ENCODE measurements at regions not wholly inside any gene's neighbourhood (a gene's known extent, or its start where the extent isn't known, plus 50 kb on each side); places are given as distances from the start of the nearest gene placed in this dataset.
"Not testable (repeated sequence)": the region's sequence is repeated elsewhere in the genome, so short reads cannot be mapped to it uniquely, and the experiment has no call there.

DNA sequence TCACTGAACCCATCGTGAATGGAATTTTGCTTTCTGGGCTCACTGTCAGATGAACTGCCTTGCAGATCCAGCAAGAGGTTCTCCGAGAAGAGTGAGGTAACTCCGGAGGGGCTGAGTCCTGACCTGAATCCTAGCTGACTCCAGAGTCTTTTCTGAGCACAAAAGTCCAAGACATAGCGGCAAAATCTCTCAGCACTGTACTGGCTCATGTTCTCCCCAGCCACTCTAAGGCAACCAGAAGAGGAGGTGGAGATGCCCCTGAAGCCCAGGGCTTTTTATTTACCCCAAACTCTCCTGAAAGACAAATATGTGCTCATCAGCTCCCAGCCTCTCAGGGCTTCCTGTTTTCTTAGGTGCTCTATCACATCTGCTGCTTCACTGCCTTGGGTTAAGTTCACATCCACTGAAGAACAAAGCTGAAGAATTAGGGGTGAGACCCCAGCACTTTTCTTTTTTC, 221.8 kb downstream of the MREG start:
- no peak overlapping the region for H3K4me3 ChIP-seq
- DNase-seq (ENCODE audit: low spot score) (no peak), ATAC-seq (ENCODE audit: insufficient number of reproducible peaks, low FRiP score, low read depth) (no peak)
- H3K36me3 ChIP-seq: no peaks in the 10 kb centered on the region
- no peaks in the 10 kb centered on the region for H3K27me3 ChIP-seq (replicated peaks; ENCODE audit: insufficient read depth)
- no peak overlapping the region for H3K27ac ChIP-seq
- H3K4me1 ChIP-seq (ENCODE audit: control insufficient read depth in 1 of 2, low read depth in 2 of 2): peaks cover 14 to 27% of the 10 kb centered on the region in 2 donors
- H3K9me3 ChIP-seq: no peaks in the 10 kb centered on the region
- TF ChIP-seq, protein P1, sequence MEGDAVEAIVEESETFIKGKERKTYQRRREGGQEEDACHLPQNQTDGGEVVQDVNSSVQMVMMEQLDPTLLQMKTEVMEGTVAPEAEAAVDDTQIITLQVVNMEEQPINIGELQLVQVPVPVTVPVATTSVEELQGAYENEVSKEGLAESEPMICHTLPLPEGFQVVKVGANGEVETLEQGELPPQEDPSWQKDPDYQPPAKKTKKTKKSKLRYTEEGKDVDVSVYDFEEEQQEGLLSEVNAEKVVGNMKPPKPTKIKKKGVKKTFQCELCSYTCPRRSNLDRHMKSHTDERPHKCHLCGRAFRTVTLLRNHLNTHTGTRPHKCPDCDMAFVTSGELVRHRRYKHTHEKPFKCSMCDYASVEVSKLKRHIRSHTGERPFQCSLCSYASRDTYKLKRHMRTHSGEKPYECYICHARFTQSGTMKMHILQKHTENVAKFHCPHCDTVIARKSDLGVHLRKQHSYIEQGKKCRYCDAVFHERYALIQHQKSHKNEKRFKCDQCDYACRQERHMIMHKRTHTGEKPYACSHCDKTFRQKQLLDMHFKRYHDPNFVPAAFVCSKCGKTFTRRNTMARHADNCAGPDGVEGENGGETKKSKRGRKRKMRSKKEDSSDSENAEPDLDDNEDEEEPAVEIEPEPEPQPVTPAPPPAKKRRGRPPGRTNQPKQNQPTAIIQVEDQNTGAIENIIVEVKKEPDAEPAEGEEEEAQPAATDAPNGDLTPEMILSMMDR (IDR thresholded peaks at IDR 0.05): no peak

DNA sequence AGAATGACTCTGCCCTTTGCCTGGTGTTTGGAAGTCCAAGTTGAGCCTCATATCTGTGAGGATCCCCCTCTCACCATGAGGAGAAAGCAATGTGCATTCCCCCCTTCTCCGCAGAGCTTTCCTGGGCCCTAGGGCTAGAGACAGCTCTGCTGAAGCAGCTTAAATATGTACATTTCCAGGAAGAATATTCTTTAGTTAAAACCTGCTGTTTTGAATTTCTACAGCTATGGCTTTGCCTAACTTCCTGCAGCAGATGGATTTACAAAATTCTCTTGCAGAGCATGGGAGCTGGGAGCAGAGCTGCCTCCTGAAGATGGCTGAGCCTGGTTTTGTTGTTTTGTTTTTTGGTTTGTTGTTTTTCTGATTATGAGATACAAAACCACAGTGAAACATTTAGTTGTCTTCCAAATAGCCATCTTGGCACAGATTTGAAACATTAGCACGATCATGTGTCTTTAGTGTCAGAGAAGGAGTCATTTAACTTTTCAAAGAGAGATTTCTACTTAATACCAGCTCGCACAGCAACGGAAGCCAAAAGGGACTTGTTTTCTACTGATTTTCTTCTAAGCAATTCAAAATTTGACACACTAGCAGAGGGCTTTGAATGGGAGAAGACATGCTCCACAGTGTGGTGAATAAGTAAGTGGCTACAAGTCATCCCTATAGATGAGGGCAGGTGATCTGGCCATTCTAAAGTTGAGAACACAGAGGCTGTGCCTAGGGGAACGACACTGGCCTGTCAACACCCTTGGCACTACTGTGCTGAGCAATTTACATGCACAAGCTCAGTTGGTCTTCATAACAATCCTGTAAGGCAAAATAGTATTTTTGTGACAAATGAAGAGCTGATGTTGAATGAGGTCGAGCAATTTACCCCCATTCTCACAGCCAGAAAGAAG, 222.6 kb downstream of the MREG start:
- DNase-seq (ENCODE audit: low spot score): no peak
- Histone ChIP-seq H3K4me3 (no peak overlapping the region), H3K36me3 (no peaks in the 10 kb centered on the region), H3K4me1 (ENCODE audit: control insufficient read depth in 1 of 2, low read depth in 2 of 2) (peaks cover 12 to 21% of the 10 kb centered on the region in 2 donors), H3K9me3 (no peaks in the 10 kb centered on the region), H3K27ac (no peak overlapping the region), H3K27me3 (replicated peaks; ENCODE audit: insufficient read depth) (no peaks in the 10 kb centered on the region)
- no peak for ATAC-seq (ENCODE audit: insufficient number of reproducible peaks, low FRiP score, low read depth)
- TF ChIP-seq, protein P1 (IDR thresholded peaks at IDR 0.05): no peak

DNA sequence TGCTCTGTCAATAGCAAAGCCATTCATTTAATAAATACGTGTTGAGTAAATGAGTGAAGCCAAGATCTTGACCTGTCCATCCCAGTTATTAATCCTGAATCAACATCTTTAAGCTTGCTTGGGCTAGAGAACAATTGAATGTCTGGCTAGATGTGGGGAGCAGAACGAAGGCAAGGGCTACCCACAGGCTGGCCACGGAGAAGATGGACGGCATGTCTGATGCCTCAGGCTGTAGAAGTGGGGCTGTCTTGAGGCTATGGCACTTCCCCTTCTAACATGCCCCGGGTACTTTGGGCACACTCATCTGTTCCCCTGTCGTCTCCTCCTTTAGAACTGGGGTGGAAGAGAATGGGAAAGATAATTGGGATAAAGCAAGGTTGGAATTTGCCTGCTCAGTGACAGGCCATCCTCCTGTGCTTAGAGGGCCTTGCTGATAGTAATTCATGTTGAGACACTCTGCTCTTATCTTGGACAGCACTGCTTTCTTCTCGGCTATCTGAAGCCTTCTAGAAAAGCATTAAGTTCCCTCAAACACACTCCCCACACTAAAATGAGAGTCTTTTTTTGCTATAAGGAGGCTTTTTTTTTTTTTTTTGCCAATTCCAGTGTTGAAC, 225.7 kb downstream of the MREG start:
- H3K9me3 ChIP-seq: no peaks in the 10 kb centered on the region
- H3K36me3 ChIP-seq: no peaks in the 10 kb centered on the region
- no peak for ATAC-seq (ENCODE audit: insufficient number of reproducible peaks, low FRiP score, low read depth)
- no peak for DNase-seq (ENCODE audit: low spot score)
- H3K4me3 ChIP-seq: no peak overlapping the region
- H3K4me1 ChIP-seq (ENCODE audit: control insufficient read depth in 1 of 2, low read depth in 2 of 2): peaks cover 0 to 25% of the 10 kb centered on the region in 2 donors
- no peaks in the 10 kb centered on the region for H3K27me3 ChIP-seq (replicated peaks; ENCODE audit: insufficient read depth)
- H3K27ac ChIP-seq: no peak overlapping the region
- TF ChIP-seq, protein P1 (IDR thresholded peaks at IDR 0.05): no peak

DNA sequence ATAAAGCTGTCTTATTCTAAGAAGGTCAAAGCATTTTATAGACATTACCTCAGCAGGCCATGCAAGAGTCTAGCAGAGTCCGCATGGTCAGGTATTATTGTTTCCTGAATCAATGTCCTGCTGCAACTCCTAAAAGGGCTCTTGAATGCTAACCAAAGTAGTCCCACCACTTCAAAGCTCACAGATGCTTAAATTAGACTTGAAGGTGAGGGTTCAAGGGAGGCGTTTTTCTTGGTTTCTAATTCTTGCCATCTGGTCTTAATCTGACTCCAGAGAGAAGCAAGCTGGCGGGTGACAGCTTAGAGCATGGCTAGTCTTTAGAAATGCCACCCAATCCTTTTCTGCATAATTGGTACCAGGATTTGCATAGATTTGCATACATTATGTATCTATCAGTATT, 226.3 kb downstream of the MREG start:
- Histone ChIP-seq H3K4me3 (no peak overlapping the region), H3K9me3 (no peaks in the 10 kb centered on the region), H3K4me1 (ENCODE audit: control insufficient read depth in 1 of 2, low read depth in 2 of 2) (peaks cover 0 to 25% of the 10 kb centered on the region in 2 donors), H3K36me3 (no peaks in the 10 kb centered on the region), H3K27me3 (replicated peaks; ENCODE audit: insufficient read depth) (no peaks in the 10 kb centered on the region), H3K27ac (no peak overlapping the region)
- ATAC-seq (ENCODE audit: insufficient number of reproducible peaks, low FRiP score, low read depth) (no peak), DNase-seq (ENCODE audit: low spot score) (no peak)
- TF ChIP-seq, protein P1 (IDR thresholded peaks at IDR 0.05): no peak

DNA sequence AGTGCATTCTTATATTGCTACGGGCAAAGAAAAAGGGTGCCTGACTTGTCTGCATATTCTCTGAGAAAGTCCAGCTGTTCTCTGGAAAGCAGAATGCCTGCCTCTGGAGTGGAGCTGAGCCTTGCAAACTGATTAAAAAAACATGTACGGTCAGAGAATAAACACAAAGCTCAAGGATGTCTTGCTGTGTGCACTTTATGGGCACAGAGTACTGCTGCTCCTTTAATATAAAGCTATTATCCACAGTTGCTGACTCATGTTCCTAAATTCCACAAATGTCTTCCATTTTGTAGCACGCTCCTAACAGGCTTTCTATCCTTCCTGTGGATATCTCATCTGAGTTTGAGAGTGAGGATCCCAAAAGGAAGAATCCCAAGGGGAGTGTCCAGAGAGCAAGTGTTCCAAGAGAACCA, 229.0 kb downstream of the MREG start:
- ATAC-seq (ENCODE audit: insufficient number of reproducible peaks, low FRiP score, low read depth): peak; percentile 53
- TF ChIP-seq, protein P1 (IDR thresholded peaks at IDR 0.05): no peak
- peaks cover 0 to 39% of the 10 kb centered on the region in 2 donors for H3K4me1 ChIP-seq (ENCODE audit: control insufficient read depth in 1 of 2, low read depth in 2 of 2)
- no peaks in the 10 kb centered on the region for H3K9me3 ChIP-seq
- no peaks in the 10 kb centered on the region for H3K36me3 ChIP-seq
- H3K27me3 ChIP-seq (replicated peaks; ENCODE audit: insufficient read depth): no peaks in the 10 kb centered on the region
- peak overlapping the region; percentile 27 to 53 for H3K27ac ChIP-seq
- no peak for DNase-seq (ENCODE audit: low spot score)
- peak overlapping the region; percentile 13 for H3K4me3 ChIP-seq

DNA sequence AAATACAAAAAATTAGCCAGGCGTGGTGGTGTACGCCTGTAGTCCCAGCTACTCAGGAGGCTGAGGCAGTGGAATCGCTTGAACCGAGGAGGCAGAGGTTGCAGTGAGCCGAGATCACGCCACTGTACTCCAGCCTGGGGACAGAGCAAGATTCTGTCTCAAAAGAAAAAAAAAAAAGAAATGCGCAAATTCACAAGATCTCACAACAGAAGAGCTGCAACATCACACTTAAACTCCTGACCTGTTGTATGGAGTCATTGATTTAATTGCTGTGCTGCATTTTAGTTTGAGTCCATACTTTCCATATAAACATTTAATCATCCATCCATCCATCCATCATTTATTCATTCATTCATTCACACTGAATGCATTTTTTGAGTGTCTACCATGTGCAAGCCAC, 229.7 kb downstream of the MREG start:
- H3K27ac ChIP-seq: peak overlapping the region in 1 of 2 donors; percentile 27
- DNase-seq (ENCODE audit: low spot score); H3K9me3 ChIP-seq; ATAC-seq (ENCODE audit: insufficient number of reproducible peaks, low FRiP score, low read depth); H3K27me3 ChIP-seq (replicated peaks; ENCODE audit: insufficient read depth); H3K4me3 ChIP-seq; H3K36me3 ChIP-seq: not testable (repeated sequence)
- H3K4me1 ChIP-seq (ENCODE audit: control insufficient read depth in 1 of 2, low read depth in 2 of 2): peaks cover 0 to 39% of the 10 kb centered on the region in 2 donors

All from thoracic aorta (tissue), 2 donors.